D721Med (cell line): ENCODE measurements at regions not wholly inside any gene's neighbourhood (a gene's known extent, or its start where the extent isn't known, plus 50 kb on each side); places are given as distances from the start of the nearest gene placed in this dataset.

Source experiments
- DNase-seq: peaks from one replicate; pipeline ENCODE4 v3.0.0; 2011; ENCODE audit warnings: low spot score; ENCODE audit not compliant: insufficient read length
- FAIRE-seq: peaks from 2 replicates; lab custom pipeline; 2011; peaks lifted over from hg19 to GRCh38; lab: Jason Lieb, UNC
- CTCF ChIP-seq: IDR thresholded peaks from 2 replicates; pipeline ENCODE4 v1.5.1; 2012; ENCODE audit warnings: mild to moderate bottlenecking, control low read depth; ENCODE audit not compliant: insufficient read depth; ENCODE audit errors: missing control alignments

- no peak for FAIRE-seq
- no peak for TF ChIP-seq CTCF
- DNase-seq: no peak
Measured at GRCh38 chr1:37258068-37258467, 216.3 kb upstream of the ZC3H12A start.

GRCh38 chr1:37259019-37259418 lies 215.4 kb upstream of the ZC3H12A start:
- TF ChIP-seq CTCF: no peak
- no peak for DNase-seq
- no peak for FAIRE-seq

- FAIRE-seq (no peak), DNase-seq (no peak)
Measured at GRCh38 chr1:37261129-37261528, 213.3 kb upstream of the ZC3H12A start.

GRCh38 chr1:37262439-37263170 lies 211.8 kb upstream of the ZC3H12A start:
- no peak for TF ChIP-seq CTCF
- DNase-seq (no peak), FAIRE-seq (no peak)

More at GRCh38 chr1:37261129-37261528, 213.3 kb upstream of the ZC3H12A start:
- TF ChIP-seq CTCF: no peak

- FAIRE-seq: no peak
Measured at GRCh38 chr1:37265156-37265555, 209.2 kb upstream of the ZC3H12A start.

GRCh38 chr1:37265786-37266667 lies 208.4 kb upstream of the ZC3H12A start:
- DNase-seq (peak; percentile 40), FAIRE-seq (no peak)
- TF ChIP-seq CTCF: no peak

More at GRCh38 chr1:37265156-37265555, 209.2 kb upstream of the ZC3H12A start:
- DNase-seq: no peak
- TF ChIP-seq CTCF: no peak
